Midbrain (tissue), 1 donor: ENCODE measurements at regions not wholly inside any gene's neighbourhood (a gene's known extent, or its start where the extent isn't known, plus 50 kb on each side); places are given as distances from the start of the nearest gene placed in this dataset.

Experiments
- DNase-seq: peaks from one replicate; lab custom pipeline; 2025; lab: John Stamatoyannopoulos, UW

DNA sequence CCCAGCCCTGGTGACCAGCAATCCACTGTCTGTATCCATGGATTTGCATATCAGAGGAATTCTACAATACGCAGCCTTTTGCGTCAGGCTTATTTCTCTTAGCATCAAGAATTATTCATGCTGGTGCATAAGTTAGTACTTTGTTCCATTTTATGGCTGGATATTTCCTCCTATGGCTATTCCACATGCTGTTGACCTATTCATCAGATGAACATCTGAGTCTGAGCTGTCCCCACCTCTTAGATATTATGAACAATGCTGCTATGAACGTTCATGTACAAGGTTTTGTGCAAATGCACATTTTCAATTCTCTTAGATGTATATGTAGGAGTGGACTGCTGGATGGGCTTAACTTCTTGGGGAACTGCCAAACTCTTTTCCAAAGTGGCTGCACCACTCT lies 79.0 kb upstream of the CST7 start:
- no peak for DNase-seq

GRCh38 chr20:24870881-24871280 lies 78.2 kb upstream of the CST7 start:
- no peak for DNase-seq

- DNase-seq = no peak
These were observed 77.4 kb upstream of the CST7 start for GRCh38 chr20:24871480-24872213.

DNA sequence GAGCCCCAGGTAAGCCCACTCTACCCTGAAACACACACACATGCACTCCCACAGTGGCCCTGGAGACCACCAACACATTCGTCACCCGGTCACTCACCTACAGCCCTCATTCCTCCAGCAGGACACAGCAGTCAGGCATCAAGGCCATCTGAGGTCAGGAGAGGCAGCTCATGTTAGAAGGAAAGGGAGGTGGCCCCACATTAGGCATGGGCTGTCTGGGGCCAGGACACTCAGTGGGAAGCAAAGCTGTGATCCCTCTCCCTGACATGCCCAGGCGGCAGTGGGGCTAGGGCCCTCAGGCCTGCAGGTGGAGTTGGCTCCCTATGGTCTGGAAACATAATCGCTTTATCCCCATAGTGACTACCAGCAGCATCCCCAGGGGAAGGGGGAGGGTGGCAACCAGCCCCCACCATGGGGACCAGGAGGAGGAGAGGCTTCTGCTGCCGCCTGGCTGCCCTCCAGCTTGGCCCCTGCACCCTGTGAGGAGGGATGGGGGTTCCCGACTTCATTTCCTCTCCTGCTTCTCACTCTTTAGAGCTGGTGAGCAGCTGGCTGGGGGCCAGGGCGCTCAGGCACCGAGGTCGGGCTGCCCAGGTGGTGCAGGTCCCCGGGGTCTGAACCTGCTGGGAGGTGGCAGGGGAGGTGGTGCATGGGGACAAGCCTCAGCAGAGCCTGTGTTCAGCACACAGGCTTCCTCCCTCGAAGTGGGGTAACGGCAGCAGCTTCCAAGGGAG lies 76.6 kb upstream of the CST7 start:
- no peak for DNase-seq

- no peak for DNase-seq
These were observed 75.9 kb upstream of the CST7 start for GRCh38 chr20:24873025-24873620.

- DNase-seq = no peak
These were observed 74.0 kb upstream of the CST7 start for GRCh38 chr20:24875078-24875477.

DNA sequence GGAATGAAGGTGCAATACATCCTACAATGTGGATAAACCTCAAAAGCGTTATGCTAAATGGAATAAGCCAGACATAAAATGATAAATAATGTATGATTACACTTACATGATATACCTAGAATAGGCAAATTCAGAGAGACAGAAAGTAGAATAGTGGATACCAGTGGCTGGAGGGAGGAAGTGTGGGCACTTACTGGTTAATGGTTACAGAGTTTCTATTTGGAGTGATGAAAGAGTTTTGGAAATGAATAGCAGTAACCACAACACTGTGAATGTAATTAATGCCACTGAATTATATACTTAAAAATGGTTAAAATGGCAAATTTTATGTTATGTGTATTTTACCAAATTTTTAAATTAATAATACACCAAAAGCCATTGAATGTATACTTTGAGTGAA lies 71.4 kb upstream of the CST7 start:
- DNase-seq = no peak

DNA sequence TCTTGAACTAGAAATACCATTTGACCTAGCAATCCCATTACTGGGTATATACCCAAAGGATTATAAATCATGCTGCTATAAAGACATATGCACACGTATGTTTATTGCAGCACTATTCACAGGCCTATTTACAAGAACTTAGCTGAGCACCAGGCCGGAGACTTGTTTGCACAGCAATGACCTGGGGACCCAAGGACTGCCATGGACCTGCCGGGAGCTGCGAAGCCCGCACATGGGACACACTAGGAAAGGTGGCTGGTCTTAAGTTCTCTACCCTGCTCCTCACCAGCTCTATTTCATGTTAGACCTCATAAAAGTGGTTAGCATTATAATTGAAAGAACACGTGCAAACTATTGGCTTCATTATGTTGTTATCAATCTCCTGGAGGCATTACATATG lies 70.4 kb upstream of the CST7 start:
- DNase-seq = no peak

DNA sequence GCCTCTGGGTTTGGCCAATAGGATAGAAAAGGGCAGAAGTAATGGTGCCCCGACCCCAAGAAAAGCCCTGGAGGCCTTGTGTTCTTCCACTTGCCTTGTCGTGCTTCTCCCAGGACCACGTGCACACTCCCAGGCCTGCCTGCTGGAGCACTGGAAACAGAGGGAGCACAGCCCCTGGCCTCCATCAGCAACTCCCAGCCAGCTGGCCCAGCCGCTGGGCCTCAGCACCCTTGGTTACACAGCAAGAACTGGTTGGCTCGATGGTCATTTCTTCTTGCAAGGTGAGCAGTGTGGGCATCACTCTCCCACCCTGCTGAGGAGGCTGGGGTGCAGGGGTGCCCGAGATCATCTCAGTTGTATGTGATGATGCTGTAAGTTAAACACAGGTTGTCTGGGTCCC lies 69.2 kb upstream of the CST7 start:
- no peak for DNase-seq

- DNase-seq = no peak
These were observed 68.7 kb upstream of the CST7 start for GRCh38 chr20:24880356-24880755.

GRCh38 chr20:24890286-24890685 lies 58.8 kb upstream of the CST7 start:
- no peak for DNase-seq

DNA sequence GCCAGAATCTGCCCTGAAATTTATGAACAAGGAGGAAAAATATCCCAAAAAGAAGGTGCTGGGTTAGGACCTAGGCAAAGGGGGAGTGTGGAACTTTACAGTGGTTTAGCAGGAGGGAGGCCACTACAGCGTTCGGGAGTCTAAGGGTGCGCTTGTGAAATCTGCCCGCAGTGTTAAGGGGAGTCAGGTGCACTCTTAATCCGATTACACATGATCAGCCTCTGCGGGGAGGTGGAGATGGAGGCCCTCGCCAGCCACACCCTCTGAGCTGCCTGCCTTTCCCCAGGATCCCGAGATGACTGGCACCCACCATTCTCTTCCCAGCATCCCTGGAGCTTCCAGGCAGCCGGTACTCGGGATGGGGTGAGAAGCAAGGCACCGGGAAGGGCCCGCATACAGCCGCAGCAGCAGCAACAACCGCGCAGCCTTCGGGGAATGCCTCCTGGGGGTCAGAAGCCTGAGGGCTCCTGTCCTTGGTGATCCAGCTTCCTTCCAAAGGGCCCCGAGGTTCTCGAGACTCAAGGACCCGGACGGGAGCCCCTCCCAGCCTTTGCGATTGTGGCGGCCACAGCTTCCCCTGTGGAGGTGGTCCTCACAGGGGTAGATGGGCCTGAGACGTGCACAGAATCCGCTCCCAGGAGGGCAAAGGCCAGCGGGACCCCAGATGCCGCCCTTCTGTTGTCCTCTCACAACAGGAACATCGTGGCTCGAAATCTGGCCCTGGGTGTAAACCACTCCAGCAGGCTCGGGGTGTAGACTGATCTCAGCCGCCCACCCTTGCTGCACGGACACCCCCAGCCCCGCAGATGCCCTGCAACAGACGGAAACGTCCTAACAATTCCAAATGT lies 57.3 kb upstream of the CST7 start:
- DNase-seq = no peak

DNA sequence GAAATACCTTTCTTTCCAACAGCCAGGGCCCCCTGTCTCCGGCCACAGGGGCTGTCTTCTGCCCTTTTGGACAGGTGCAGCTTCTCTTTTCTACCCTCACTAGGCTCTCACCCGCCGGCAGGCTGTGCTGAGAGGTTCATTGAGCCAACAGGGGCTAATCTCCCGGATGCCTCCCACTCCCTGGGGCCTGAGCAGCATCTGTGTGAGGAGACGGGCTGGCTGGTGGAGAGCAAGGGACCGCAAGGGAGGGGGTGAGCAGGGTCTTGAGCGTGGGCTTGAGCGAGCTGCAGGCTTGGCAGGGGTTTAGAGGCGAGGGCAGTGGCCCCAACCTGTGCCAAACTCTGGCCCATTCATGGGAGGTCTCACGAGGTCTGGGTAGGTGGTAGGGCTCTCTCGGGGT lies 56.5 kb upstream of the CST7 start:
- DNase-seq = no peak

GRCh38 chr20:24892931-24893330 lies 56.1 kb upstream of the CST7 start:
- no peak for DNase-seq

DNA sequence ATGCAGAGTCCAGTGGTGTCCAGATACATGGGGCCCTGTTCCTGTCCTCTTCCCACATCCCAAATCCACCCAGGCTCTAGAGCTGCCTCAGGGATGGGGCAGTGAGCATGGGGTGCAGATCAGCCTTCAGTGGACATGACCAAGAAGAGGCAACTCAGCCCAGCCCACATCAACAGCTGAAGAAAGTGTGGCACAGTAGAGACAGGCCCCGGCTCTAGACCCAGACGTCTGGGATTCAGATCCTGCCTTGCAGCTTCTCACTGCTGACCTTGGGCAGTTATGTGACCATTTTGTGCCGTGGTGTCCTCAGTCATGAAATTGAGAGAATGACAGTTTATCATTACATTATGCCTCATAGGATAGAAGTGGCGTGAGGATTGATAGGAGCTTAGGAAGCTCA lies 54.6 kb upstream of the CST7 start:
- no peak for DNase-seq

DNA sequence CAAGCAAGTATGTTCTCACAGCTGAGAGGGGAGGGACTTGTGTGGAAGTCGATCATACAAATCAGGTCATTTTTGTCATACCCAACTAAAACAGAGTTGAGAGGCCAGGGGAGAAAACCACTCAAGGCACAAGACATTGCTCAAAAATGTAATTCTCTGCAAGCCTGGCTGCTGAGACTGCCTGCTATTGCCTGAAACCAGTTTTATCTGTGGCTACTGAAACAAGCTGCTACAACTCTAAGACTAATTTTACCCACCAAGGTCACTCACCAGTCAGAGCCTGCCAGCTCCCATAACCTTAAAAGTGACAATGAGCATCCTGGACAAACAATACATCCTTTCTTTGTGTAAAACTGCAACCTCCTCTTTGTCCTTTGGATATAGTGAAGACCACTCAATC lies 54.1 kb upstream of the CST7 start:
- DNase-seq = no peak

DNA sequence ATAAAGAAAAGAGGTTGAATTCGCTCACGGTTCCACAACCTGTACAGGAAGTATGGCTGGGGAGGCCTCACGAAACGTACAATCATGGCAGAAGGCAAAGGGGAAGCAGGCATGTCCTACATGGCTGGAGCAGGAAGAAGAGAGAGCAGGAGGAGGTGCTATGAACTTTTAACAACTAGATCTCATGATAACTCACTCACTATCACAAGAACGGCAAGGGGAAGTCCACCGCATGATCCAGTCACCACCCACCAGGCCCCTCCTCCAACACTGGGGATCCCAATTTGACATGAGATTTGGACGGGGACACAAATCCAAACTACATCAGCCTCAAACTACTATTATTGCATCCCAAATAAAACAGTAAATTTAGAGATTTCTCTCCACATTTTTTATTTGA lies 53.6 kb upstream of the CST7 start:
- no peak for DNase-seq

- no peak for DNase-seq
These were observed 53.0 kb upstream of the CST7 start for GRCh38 chr20:24895898-24896658.

GRCh38 chr20:24896984-24897383 lies 52.1 kb upstream of the CST7 start:
- DNase-seq = no peak

GRCh38 chr20:24897974-24898373 lies 51.1 kb upstream of the CST7 start:
- no peak for DNase-seq

- DNase-seq = no peak
These were observed 49.9 kb upstream of the CST7 start for GRCh38 chr20:24899153-24899552.
